ENCODE measurements at regions not wholly inside any gene's neighbourhood (a gene's known extent, or its start where the extent isn't known, plus 50 kb on each side); places are given as distances from the start of the nearest gene placed in this dataset.

GRCh38 chr3:22209578-22209977, 458.6 kb upstream of the ZNF385D start:
- DNase-seq (ENCODE audit: low read depth), result no peak

- DNase-seq (ENCODE audit: low read depth), result no peak
Observed at GRCh38 chr3:22210693-22211092, 459.7 kb upstream of the ZNF385D start.

- no peak for DNase-seq (ENCODE audit: low read depth)
Observed at GRCh38 chr3:22216601-22217000, 465.6 kb upstream of the ZNF385D start.

- DNase-seq (ENCODE audit: low read depth), result no peak
Observed at GRCh38 chr3:22225161-22225560, 474.2 kb upstream of the ZNF385D start.

DNA sequence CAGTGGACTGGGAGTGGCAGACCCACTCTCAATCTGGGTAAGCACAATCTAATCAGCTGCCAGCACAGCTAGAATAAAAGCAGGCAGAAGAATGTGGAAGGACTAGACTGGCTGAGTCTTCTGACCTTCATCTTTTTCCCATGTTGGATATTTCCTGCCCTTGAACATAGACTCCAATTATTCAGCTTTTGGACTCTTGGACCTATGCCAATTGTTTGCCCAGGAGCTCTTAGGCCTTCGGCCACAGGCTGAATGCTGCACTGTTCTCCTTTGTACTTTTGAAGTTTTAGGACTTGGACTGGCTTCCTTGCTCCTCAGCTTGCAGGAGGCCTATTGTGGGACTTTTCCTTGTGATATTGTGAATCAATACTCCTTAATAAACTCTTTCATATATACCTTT, 477.7 kb upstream of the ZNF385D start:
- no peak for DNase-seq (ENCODE audit: low read depth)

GRCh38 chr3:22231061-22231460, 480.1 kb upstream of the ZNF385D start:
- DNase-seq (ENCODE audit: low read depth), result peak; percentile 53

DNA sequence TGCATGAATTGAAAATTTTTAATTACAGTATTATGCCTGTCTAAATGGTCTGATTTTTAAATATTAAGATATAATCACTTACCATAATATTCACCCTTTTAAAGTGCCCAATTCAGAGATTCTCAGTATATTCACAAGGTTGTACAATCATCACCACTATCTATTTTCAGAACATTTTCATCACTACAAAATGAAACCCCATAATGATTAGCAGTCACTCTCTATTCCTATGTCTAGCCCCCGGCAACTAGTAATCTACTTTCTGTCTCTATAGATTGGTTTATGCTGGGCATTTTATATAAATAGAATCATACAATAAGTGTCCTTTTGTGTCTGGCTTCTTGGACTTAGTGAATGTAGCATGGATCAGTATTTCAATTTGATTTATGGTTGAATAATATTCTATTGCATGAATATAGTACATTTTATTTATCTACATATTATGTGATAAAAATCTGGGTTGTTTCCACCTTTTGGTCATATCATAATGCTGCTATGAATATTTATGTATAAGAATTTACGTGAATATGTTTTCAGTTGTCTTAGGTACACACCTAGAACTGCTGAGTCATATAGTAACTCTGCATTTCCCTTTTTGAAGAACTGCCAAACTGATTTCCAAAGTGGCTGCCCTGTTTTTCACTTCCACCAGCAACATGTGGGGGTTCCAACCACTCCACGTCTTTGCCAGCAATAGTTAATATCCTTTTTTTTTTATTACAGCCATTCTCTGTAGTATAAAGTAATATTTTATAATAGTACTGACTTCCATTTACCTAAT, 485.7 kb upstream of the ZNF385D start:
- peak; percentile 42 for DNase-seq (ENCODE audit: low read depth)

DNA sequence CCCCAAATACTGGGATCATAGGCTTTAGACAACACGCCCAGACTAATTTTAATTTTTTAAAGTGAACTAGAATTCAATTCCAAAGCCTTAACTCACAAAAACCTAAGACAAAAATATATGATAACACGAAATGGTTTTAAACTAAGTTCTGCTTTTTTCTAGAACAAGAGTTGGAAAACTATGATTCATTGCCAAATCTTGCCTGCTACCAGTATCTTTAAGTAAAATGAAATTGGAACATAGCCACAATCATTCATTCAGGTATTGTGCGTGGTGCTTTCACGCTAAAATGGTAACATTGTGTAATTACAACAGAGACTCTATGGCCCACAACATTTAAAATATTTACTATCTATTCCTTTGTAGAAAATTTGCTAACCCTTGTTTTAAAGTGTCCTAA, 488.0 kb upstream of the ZNF385D start:
- DNase-seq (ENCODE audit: low read depth), result no peak

GRCh38 chr3:22241110-22241509, 490.1 kb upstream of the ZNF385D start:
- DNase-seq (ENCODE audit: low read depth), result no peak

GRCh38 chr3:22244761-22245521, 493.9 kb upstream of the ZNF385D start:
- peak; percentile 88 for DNase-seq (ENCODE audit: low read depth)

DNA sequence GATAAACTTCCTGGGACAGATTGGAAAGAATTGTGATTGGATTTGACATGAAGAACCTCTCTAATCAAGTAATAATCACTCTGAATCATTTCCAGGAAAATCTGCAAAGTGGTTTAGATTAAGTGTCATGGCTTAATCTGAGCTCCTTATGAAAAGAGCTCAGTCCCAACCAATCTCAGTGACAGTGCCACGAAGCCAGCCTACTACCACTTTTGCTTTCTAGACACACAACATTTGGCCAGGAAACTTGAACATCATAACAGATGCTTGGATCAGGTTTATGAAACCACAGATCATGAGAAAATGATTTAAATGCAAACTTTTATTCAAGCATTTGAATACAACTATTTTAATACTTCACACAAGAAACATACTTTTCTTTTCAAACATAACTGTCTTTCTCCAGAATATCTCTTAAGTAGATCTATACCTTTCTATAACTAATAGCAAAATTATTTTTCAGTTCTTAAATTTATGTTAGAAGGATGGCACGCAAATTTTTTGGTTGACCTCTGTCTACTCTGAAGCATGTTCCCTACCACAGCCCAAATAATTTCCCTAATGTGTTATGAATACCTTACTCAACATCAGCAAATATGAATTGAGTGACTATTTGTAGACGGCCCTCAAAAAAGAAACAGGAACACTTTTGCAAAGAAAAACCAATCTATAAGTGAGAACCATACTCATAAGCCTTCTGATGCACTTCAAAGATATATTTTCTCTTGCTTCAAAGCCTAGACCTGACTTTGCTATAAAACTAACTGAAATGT, 495.0 kb upstream of the ZNF385D start:
- DNase-seq (ENCODE audit: low read depth), result no peak

- DNase-seq (ENCODE audit: low read depth), result no peak
Observed at GRCh38 chr3:22249658-22250057, 498.6 kb upstream of the ZNF385D start.

DNA sequence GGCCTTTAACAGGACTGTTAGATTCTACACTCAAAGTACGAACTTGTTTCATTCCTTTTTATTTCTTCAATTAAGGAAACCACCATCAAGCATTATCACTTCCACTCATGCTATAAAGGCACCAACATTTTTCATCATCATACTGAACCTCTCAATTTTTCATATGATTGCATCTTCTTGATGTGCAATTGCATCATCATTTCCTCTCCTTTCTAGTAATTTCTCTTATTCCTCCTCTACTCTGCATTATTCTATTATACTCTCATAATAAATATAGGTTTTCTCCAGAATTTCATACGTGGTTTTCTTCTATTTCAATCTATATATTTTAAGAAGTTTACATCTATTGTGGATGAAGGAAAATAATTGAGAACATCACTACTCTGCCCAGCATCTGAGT, 506.2 kb upstream of the ZNF385D start:
- DNase-seq (ENCODE audit: low read depth), result no peak

GRCh38 chr3:22262386-22262785, 511.4 kb upstream of the ZNF385D start:
- no peak for DNase-seq (ENCODE audit: low read depth)

DNA sequence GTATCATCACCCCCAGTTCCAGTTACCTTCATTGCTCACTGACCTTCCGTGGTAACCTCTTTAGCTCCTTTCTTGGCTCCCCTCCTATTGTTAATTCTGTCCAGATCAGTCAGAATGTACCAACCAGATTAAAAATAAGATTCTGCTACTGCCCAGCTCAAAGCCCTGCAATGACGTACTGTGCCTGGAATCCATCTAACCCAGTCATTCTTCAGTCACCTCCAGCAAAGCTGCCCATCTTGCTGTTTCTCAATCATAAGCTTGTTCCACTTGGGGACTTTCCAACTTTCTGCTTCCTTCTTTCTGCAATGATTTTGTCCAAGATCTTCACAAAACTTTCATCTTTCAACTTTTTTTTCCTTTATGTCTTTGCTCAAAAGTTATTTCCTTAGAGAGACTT, 512.0 kb upstream of the ZNF385D start:
- peak; percentile 87 for DNase-seq (ENCODE audit: low read depth)

- no peak for DNase-seq (ENCODE audit: low read depth)
Observed at GRCh38 chr3:22265403-22265802, 514.4 kb upstream of the ZNF385D start.

DNA sequence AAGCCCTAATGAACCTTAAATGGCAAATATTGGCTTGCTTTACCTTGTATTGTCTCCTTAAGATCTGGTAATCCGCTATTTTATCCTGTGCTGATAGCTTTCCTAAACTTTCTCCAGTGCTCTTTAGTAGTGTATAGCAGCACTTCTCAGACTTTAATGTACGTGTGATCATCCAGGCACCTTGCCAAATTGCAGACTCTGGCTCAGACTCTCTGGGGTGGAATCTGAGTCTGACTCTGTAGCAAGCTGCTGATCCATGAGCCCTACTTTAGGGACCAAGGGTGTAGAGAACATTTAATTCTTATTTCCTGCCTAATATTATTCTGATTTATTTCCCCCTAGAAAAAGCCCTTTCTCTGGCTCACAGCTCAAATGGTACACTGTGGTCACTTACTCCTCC, 518.8 kb upstream of the ZNF385D start:
- DNase-seq (ENCODE audit: low read depth), result peak; percentile 32

DNA sequence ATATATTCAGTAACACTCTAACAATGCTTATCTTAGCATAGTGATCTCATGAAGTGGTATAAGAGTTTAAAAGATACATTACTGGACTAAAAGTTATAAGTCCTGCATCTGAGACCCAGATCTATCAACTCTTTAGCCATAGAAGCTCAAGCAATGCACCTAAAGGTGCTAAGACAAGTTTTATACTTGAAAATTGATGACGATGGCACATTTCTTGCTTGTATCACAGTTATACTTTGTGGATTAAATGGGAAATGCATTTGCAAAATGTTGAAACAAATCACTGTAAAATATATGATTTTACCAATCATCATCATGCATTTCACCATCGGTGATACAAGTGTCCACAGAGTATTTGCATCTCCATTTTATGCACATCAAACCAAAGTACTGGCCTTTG, 525.3 kb upstream of the ZNF385D start:
- no peak for DNase-seq (ENCODE audit: low read depth)

DNA sequence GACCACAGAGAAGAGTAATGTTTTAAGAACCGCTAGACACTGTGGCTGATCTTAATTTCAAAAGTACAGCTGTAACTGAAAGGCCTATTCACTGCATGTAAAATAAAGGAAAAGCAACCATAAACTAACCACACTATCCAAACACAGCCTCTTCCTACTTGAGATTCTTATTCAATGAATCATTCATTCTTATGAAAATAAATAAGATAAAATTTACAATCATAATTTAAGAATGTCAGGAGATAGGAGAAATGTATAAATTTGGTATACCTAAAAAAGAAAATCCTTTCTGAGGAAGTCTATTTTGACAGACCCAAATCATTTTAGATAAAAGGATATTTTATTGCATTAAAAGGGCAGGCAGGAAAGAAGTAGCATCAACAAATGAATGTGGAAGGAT, 533.5 kb upstream of the ZNF385D start:
- peak; percentile 80 for DNase-seq (ENCODE audit: low read depth)

GRCh38 chr3:22288756-22289155, 537.7 kb upstream of the ZNF385D start:
- no peak for DNase-seq (ENCODE audit: low read depth)

DNA sequence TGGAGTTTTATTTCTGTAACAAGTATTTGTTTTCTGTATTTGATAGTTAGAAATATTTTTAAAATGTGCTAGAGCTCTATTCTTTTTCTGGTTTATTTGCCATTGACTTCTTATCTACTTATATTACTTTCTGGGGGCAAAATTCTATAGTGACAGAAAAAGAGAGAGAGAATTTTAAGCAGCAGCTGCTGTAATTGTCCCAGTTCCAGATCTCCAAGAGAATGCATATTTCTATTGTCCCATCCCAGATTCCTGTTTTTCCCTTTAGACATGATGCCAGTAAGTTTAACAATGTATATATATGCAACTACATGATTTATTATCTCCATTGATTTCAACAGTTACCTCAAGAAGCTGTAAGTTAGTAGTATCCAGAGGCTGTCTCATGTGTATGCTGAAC, 541.7 kb upstream of the ZNF385D start:
- DNase-seq (ENCODE audit: low read depth), result no peak

DNA sequence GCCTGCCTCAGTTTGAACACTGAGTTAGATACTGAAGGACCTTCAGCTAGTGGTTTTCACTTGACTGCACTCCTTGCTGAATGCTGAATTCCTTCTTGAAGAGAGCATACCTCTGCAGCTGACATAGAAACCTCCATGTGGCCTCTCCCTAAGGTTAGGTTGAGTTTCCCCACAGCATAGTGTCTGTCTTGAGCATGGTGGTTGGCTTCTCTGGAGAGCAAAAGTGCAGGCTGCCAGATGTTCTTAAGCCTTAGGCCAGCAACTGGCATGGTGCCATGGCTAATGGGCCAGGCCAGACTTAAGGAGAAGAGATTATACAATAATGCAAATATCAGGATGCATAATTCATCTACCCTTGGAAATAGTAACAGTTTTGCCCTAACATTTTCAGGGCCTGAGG, 545.6 kb upstream of the ZNF385D start:
- DNase-seq (ENCODE audit: low read depth), result no peak
